Mucosa of stomach (tissue), 1 donor: ENCODE measurements at regions not wholly inside any gene's neighbourhood (a gene's known extent, or its start where the extent isn't known, plus 50 kb on each side); places are given as distances from the start of the nearest gene placed in this dataset.

ENCODE experiments used
- H3K27me3 ChIP-seq: one replicate; pipeline ENCODE4 v1.7.0; 2013; ENCODE audit warnings: mild to moderate bottlenecking, low read length; ENCODE audit not compliant: control insufficient read depth, insufficient read depth
- H3K36me3 ChIP-seq: one replicate; pipeline ENCODE4 v1.7.0; 2013; ENCODE audit warnings: low read length; ENCODE audit not compliant: control insufficient read depth, insufficient read depth
- H3K4me1 ChIP-seq: one replicate; pipeline ENCODE4 v1.7.0; 2013; ENCODE audit warnings: mild to moderate bottlenecking, low read length; ENCODE audit not compliant: control insufficient read depth, insufficient read depth
- H3K4me3 ChIP-seq: one replicate; pipeline ENCODE4 v1.7.0; 2013; ENCODE audit warnings: low read length
- H3K9ac ChIP-seq: one replicate; pipeline ENCODE4 v1.7.0; 2013; ENCODE audit warnings: mild to moderate bottlenecking, low read length, moderate library complexity
- H3K9me3 ChIP-seq: one replicate; pipeline ENCODE4 v1.7.0; 2013; ENCODE audit warnings: mild to moderate bottlenecking, low read length, moderate library complexity; ENCODE audit not compliant: control insufficient read depth
- donor health status: Pancreatic carcinoma.

GRCh38 chr1:82934074-82934473 lies 1064.9 kb downstream of the TTLL7 start:
- H3K36me3 ChIP-seq, result no peaks in the 10 kb centered on the region
- H3K4me3 ChIP-seq, result no peak overlapping the region
- H3K27me3 ChIP-seq, result no peaks in the 10 kb centered on the region
- H3K9ac ChIP-seq, result no peak overlapping the region
- H3K4me1 ChIP-seq, result no peaks in the 10 kb centered on the region
- H3K9me3 ChIP-seq, result no peaks in the 10 kb centered on the region

GRCh38 chr1:82932727-82933126 lies 1066.2 kb downstream of the TTLL7 start:
- Histone ChIP-seq H3K9me3 (no peaks in the 10 kb centered on the region), H3K27me3 (no peaks in the 10 kb centered on the region), H3K4me3 (no peak overlapping the region), H3K36me3 (no peaks in the 10 kb centered on the region), H3K9ac (no peak overlapping the region), H3K4me1 (no peaks in the 10 kb centered on the region)

GRCh38 chr1:82932207-82932606 lies 1066.7 kb downstream of the TTLL7 start:
- Histone ChIP-seq H3K4me3 (no peak overlapping the region), H3K4me1 (no peaks in the 10 kb centered on the region), H3K27me3 (no peaks in the 10 kb centered on the region), H3K36me3 (no peaks in the 10 kb centered on the region), H3K9ac (no peak overlapping the region), H3K9me3 (no peaks in the 10 kb centered on the region)

- Histone ChIP-seq H3K27me3 (no peaks in the 10 kb centered on the region), H3K4me1 (no peaks in the 10 kb centered on the region), H3K36me3 (no peaks in the 10 kb centered on the region), H3K4me3 (no peak overlapping the region), H3K9me3 (no peaks in the 10 kb centered on the region), H3K9ac (no peak overlapping the region)
Observed at GRCh38 chr1:82931006-82931405, 1067.9 kb downstream of the TTLL7 start.

- no peaks in the 10 kb centered on the region for H3K36me3 ChIP-seq
- H3K4me1 ChIP-seq, result no peaks in the 10 kb centered on the region
- no peak overlapping the region for H3K4me3 ChIP-seq
- H3K9ac ChIP-seq, result no peak overlapping the region
- no peaks in the 10 kb centered on the region for H3K27me3 ChIP-seq
- H3K9me3 ChIP-seq, result no peaks in the 10 kb centered on the region
Observed at GRCh38 chr1:82927753-82928152, 1071.2 kb downstream of the TTLL7 start.

GRCh38 chr1:82924666-82925065 lies 1074.3 kb downstream of the TTLL7 start:
- no peaks in the 10 kb centered on the region for H3K27me3 ChIP-seq
- H3K4me1 ChIP-seq, result no peaks in the 10 kb centered on the region
- H3K36me3 ChIP-seq, result no peaks in the 10 kb centered on the region
- H3K9ac ChIP-seq, result no peak overlapping the region
- no peaks in the 10 kb centered on the region for H3K9me3 ChIP-seq
- H3K4me3 ChIP-seq, result no peak overlapping the region

GRCh38 chr1:82923931-82924330 lies 1075.0 kb downstream of the TTLL7 start:
- no peaks in the 10 kb centered on the region for H3K9me3 ChIP-seq
- no peak overlapping the region for H3K4me3 ChIP-seq
- no peaks in the 10 kb centered on the region for H3K36me3 ChIP-seq
- H3K27me3 ChIP-seq, result no peaks in the 10 kb centered on the region
- no peaks in the 10 kb centered on the region for H3K4me1 ChIP-seq
- no peak overlapping the region for H3K9ac ChIP-seq

GRCh38 chr1:82921759-82922158 lies 1077.2 kb downstream of the TTLL7 start:
- Histone ChIP-seq H3K36me3 (no peaks in the 10 kb centered on the region), H3K27me3 (no peaks in the 10 kb centered on the region), H3K9me3 (no peaks in the 10 kb centered on the region), H3K4me1 (no peaks in the 10 kb centered on the region), H3K4me3 (no peak overlapping the region), H3K9ac (no peak overlapping the region)

- H3K9me3 ChIP-seq, result no peaks in the 10 kb centered on the region
- H3K27me3 ChIP-seq, result no peaks in the 10 kb centered on the region
- no peaks in the 10 kb centered on the region for H3K36me3 ChIP-seq
- H3K4me1 ChIP-seq, result no peaks in the 10 kb centered on the region
- H3K9ac ChIP-seq, result no peak overlapping the region
- H3K4me3 ChIP-seq, result no peak overlapping the region
Observed at GRCh38 chr1:82920418-82921248, 1078.3 kb downstream of the TTLL7 start.

- H3K9ac ChIP-seq, result no peak overlapping the region
- no peak overlapping the region for H3K4me3 ChIP-seq
- no peaks in the 10 kb centered on the region for H3K4me1 ChIP-seq
- H3K36me3 ChIP-seq, result no peaks in the 10 kb centered on the region
- no peaks in the 10 kb centered on the region for H3K27me3 ChIP-seq
- H3K9me3 ChIP-seq, result no peaks in the 10 kb centered on the region
Observed at GRCh38 chr1:82919837-82920236, 1079.1 kb downstream of the TTLL7 start.

- no peaks in the 10 kb centered on the region for H3K4me1 ChIP-seq
- no peak overlapping the region for H3K4me3 ChIP-seq
- no peak overlapping the region for H3K9ac ChIP-seq
- H3K36me3 ChIP-seq, result no peaks in the 10 kb centered on the region
- H3K9me3 ChIP-seq, result no peaks in the 10 kb centered on the region
- H3K27me3 ChIP-seq, result no peaks in the 10 kb centered on the region
Observed at GRCh38 chr1:82907313-82907712, 1091.6 kb downstream of the TTLL7 start.

- no peak overlapping the region for H3K4me3 ChIP-seq
- H3K9ac ChIP-seq, result no peak overlapping the region
- H3K9me3 ChIP-seq, result no peaks in the 10 kb centered on the region
Observed at GRCh38 chr1:82903626-82904025, 1095.3 kb downstream of the TTLL7 start.

GRCh38 chr1:82901561-82901960 lies 1097.4 kb downstream of the TTLL7 start:
- Histone ChIP-seq H3K9ac (no peak overlapping the region), H3K27me3 (no peaks in the 10 kb centered on the region), H3K4me3 (no peak overlapping the region), H3K36me3 (no peaks in the 10 kb centered on the region), H3K9me3 (no peaks in the 10 kb centered on the region), H3K4me1 (no peaks in the 10 kb centered on the region)

More at GRCh38 chr1:82903626-82904025, 1095.3 kb downstream of the TTLL7 start:
- no peaks in the 10 kb centered on the region for H3K27me3 ChIP-seq
- H3K4me1 ChIP-seq, result no peaks in the 10 kb centered on the region
- no peaks in the 10 kb centered on the region for H3K36me3 ChIP-seq
